ENCODE measurements at regions not wholly inside any gene's neighbourhood (a gene's known extent, or its start where the extent isn't known, plus 50 kb on each side); places are given as distances from the start of the nearest gene placed in this dataset.

GRCh38 chr5:101977729-101978345 is 318.2 kb downstream of the SLCO4C1 start:
- Histone ChIP-seq H3K79me2 (ENCODE audit: insufficient read depth, low read length) (no peaks in the 10 kb centered on the region), H3K4me1 (ENCODE audit: insufficient read depth, low read length) (no peaks in the 10 kb centered on the region), H2AFZ (ENCODE audit: low read depth, low read length) (no peak overlapping the region), H3K4me3 (ENCODE audit: low read depth in 1 of 2, low read length in 2 of 2) (no peak overlapping the region), H4K20me1 (ENCODE audit: insufficient read depth, low read length) (no peaks in the 10 kb centered on the region), H3K4me2 (ENCODE audit: insufficient read depth, low read length) (no peak overlapping the region), H3K9me3 (ENCODE audit: insufficient read depth, low read length, severe bottlenecking) (no peaks in the 10 kb centered on the region), H3K36me3 (ENCODE audit: insufficient read depth, low read length) (no peaks in the 10 kb centered on the region), H3K27ac (ENCODE audit: low read length) (no peak overlapping the region), H3K27me3 (ENCODE audit: insufficient read depth, low read length, poor library complexity) (no peaks in the 10 kb centered on the region), H3K9ac (ENCODE audit: low read depth, low read length) (no peak overlapping the region)
- ATAC-seq (ENCODE audit: insufficient read depth, low read depth) (peak; percentile 75), DNase-seq (no peak)
- TF ChIP-seq, protein P1, sequence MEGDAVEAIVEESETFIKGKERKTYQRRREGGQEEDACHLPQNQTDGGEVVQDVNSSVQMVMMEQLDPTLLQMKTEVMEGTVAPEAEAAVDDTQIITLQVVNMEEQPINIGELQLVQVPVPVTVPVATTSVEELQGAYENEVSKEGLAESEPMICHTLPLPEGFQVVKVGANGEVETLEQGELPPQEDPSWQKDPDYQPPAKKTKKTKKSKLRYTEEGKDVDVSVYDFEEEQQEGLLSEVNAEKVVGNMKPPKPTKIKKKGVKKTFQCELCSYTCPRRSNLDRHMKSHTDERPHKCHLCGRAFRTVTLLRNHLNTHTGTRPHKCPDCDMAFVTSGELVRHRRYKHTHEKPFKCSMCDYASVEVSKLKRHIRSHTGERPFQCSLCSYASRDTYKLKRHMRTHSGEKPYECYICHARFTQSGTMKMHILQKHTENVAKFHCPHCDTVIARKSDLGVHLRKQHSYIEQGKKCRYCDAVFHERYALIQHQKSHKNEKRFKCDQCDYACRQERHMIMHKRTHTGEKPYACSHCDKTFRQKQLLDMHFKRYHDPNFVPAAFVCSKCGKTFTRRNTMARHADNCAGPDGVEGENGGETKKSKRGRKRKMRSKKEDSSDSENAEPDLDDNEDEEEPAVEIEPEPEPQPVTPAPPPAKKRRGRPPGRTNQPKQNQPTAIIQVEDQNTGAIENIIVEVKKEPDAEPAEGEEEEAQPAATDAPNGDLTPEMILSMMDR (IDR thresholded peaks at IDR 0.05; ENCODE audit: borderline replicate concordance, extremely low read depth, low read length, poor library complexity, severe bottlenecking): peak; percentile 73
- no peak for TF ChIP-seq EZH2 (IDR thresholded peaks at IDR 0.05; ENCODE audit: borderline replicate concordance, low read depth, low read length, severe bottlenecking)

- Histone ChIP-seq H2AFZ (ENCODE audit: low read depth, low read length) (no peak overlapping the region), H3K27ac (ENCODE audit: low read length) (no peak overlapping the region), H3K4me2 (ENCODE audit: insufficient read depth, low read length) (no peak overlapping the region), H3K9ac (ENCODE audit: low read depth, low read length) (no peak overlapping the region), H3K4me3 (ENCODE audit: low read depth in 1 of 2, low read length in 2 of 2) (no peak overlapping the region), H3K79me2 (ENCODE audit: insufficient read depth, low read length) (no peaks in the 10 kb centered on the region), H3K4me1 (ENCODE audit: insufficient read depth, low read length) (no peaks in the 10 kb centered on the region), H3K27me3 (ENCODE audit: insufficient read depth, low read length, poor library complexity) (no peaks in the 10 kb centered on the region), H4K20me1 (ENCODE audit: insufficient read depth, low read length) (no peaks in the 10 kb centered on the region), H3K9me3 (ENCODE audit: insufficient read depth, low read length, severe bottlenecking) (no peaks in the 10 kb centered on the region), H3K36me3 (ENCODE audit: insufficient read depth, low read length) (no peaks in the 10 kb centered on the region)
- TF ChIP-seq EZH2 (IDR thresholded peaks at IDR 0.05; ENCODE audit: borderline replicate concordance, low read depth, low read length, severe bottlenecking): no peak
- TF ChIP-seq, protein P1 (IDR thresholded peaks at IDR 0.05; ENCODE audit: borderline replicate concordance, extremely low read depth, low read length, poor library complexity, severe bottlenecking): no peak
- DNase-seq (no peak), ATAC-seq (ENCODE audit: insufficient read depth, low read depth) (no peak)
Measured at GRCh38 chr5:101976933-101977332, 319.2 kb downstream of the SLCO4C1 start.

DNA sequence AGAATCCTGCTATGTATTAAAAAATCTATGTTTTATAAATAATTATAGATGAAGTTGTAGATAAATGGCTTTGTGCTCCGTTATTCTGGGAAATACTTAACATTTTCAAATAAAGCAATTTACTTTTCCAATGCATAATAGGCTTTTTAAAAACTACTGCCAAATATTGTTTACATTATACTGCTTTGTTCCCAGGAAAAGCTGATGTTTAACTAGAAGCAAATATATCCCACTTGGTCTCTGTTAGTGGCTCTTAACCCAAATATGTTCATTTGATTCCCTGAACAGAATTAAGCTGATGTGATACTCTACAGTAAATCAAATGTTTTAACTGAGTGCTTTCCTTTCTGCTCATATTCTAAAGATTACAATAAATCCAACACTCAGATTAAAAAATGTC is 326.3 kb downstream of the SLCO4C1 start:
- Histone ChIP-seq H4K20me1 (ENCODE audit: insufficient read depth, low read length) (no peaks in the 10 kb centered on the region), H3K79me2 (ENCODE audit: insufficient read depth, low read length) (no peaks in the 10 kb centered on the region), H3K4me1 (ENCODE audit: insufficient read depth, low read length) (no peaks in the 10 kb centered on the region), H3K9ac (ENCODE audit: low read depth, low read length) (no peak overlapping the region), H3K27ac (ENCODE audit: low read length) (no peak overlapping the region), H3K9me3 (ENCODE audit: insufficient read depth, low read length, severe bottlenecking) (no peaks in the 10 kb centered on the region), H3K4me2 (ENCODE audit: insufficient read depth, low read length) (no peak overlapping the region), H3K4me3 (ENCODE audit: low read depth in 1 of 2, low read length in 2 of 2) (no peak overlapping the region), H3K27me3 (ENCODE audit: insufficient read depth, low read length, poor library complexity) (no peaks in the 10 kb centered on the region), H2AFZ (ENCODE audit: low read depth, low read length) (no peak overlapping the region), H3K36me3 (ENCODE audit: insufficient read depth, low read length) (no peaks in the 10 kb centered on the region)
- TF ChIP-seq, protein P1 (IDR thresholded peaks at IDR 0.05; ENCODE audit: borderline replicate concordance, extremely low read depth, low read length, poor library complexity, severe bottlenecking): no peak
- no peak for TF ChIP-seq EZH2 (IDR thresholded peaks at IDR 0.05; ENCODE audit: borderline replicate concordance, low read depth, low read length, severe bottlenecking)
- DNase-seq (no peak), ATAC-seq (ENCODE audit: insufficient read depth, low read depth) (no peak)

Data from DND-41 (cell line).